ENCODE measurements at regions not wholly inside any gene's neighbourhood (a gene's known extent, or its start where the extent isn't known, plus 50 kb on each side); places are given as distances from the start of the nearest gene placed in this dataset.

GRCh38 chr12:78696267-78696666, 168.3 kb upstream of the SYT1 start:
- H2AK5ac ChIP-seq (ENCODE audit: low read depth, low read length): no peak overlapping the region
- H3K14ac ChIP-seq (replicated peaks; ENCODE audit: low read depth, low read length): no peak overlapping the region
- no peak overlapping the region for H4K91ac ChIP-seq (ENCODE audit: insufficient read depth, low read depth, low read length)
- H3K27ac ChIP-seq (ENCODE audit: insufficient read depth, low read length): no peak overlapping the region
- H3K4me1 ChIP-seq (ENCODE audit: control insufficient read depth, insufficient read depth, low read length): no peaks in the 10 kb centered on the region
- no peak overlapping the region for H2BK20ac ChIP-seq (ENCODE audit: low read depth, low read length)
- H2BK5ac ChIP-seq (ENCODE audit: low read depth, low read length, poor library complexity, severe bottlenecking): no peak overlapping the region
- H4K20me1 ChIP-seq (ENCODE audit: insufficient read depth, low read length): no peaks in the 10 kb centered on the region
- CTCF ChIA-PET: no interaction called here
- H3K4me3 ChIP-seq (ENCODE audit: insufficient read depth, low read depth, low read length): no peak overlapping the region
- no peaks in the 10 kb centered on the region for H3K36me3 ChIP-seq (ENCODE audit: control insufficient read depth, insufficient read depth, low read length)
- dilution Hi-C loops (cut with HindIII; ENCODE audit: low sequenced_read_pairs, unreplicated experiment): no loop called here
- H4K5ac ChIP-seq (ENCODE audit: low read depth, low read length): no peak overlapping the region
- intact Hi-C loops (cut with micrococcal nuclease): no loop called here
- no peaks in the 10 kb centered on the region for H3K9me1 ChIP-seq (ENCODE audit: insufficient read depth, low read length)
- no peak for DNase-seq
- in situ Hi-C loops (cut with MboI; ENCODE audit: low sequenced_read_pairs): no loop called here
- no peak overlapping the region for H2BK120ac ChIP-seq (ENCODE audit: low read depth, low read length)
- H3K27me3 ChIP-seq (ENCODE audit: control insufficient read depth, insufficient read depth, low read length): no peaks in the 10 kb centered on the region
- WGBS, 2 experiments (ENCODE audit: extremely low coverage in 2 of 2, insufficient read length in 1 of 2): no CpG with 5 or more reads among the region's 2 CpGs
- H3K9me3 ChIP-seq (ENCODE audit: control insufficient read depth, insufficient read depth, low read length): no peaks in the 10 kb centered on the region
- no peak overlapping the region for H2AFZ ChIP-seq (replicated peaks; ENCODE audit: low read length, poor library complexity)
- no peak overlapping the region for H3K4ac ChIP-seq (ENCODE audit: low read depth, low read length)
- H3K18ac ChIP-seq (ENCODE audit: low read depth, low read length): no peak overlapping the region
- no peaks in the 10 kb centered on the region for H3K79me1 ChIP-seq (ENCODE audit: low read depth in 1 of 2, low read length in 2 of 2)
- no peak overlapping the region for H3K9ac ChIP-seq (ENCODE audit: low read depth, low read length)
- H2BK15ac ChIP-seq (ENCODE audit: low read depth, low read length): no peak overlapping the region
- no peak for ATAC-seq (ENCODE audit: low read depth)
- TF ChIP-seq BHLHE40 (IDR thresholded peaks at IDR 0.05; ENCODE audit: low read depth, low read length) (no peak), MAZ (IDR thresholded peaks at IDR 0.05; ENCODE audit: borderline replicate concordance, low read depth, low read length) (no peak), CEBPB (IDR thresholded peaks at IDR 0.05; ENCODE audit: low read depth, low read length) (no peak), MXI1 (IDR thresholded peaks at IDR 0.05; ENCODE audit: borderline replicate concordance, low read depth, low read length) (no peak), ELK1 (IDR thresholded peaks at IDR 0.05; ENCODE audit: borderline replicate concordance, low read depth, low read length) (no peak), RFX5 (IDR thresholded peaks at IDR 0.05; ENCODE audit: low read depth, low read length) (no peak), SMC3 (IDR thresholded peaks at IDR 0.05; ENCODE audit: low read depth, low read length) (no peak), RCOR1 (IDR thresholded peaks at IDR 0.05; ENCODE audit: insufficient replicate concordance, low read length) (no peak), MAFK (IDR thresholded peaks at IDR 0.05; ENCODE audit: low read depth, low read length) (no peak), NFE2L2 (IDR thresholded peaks at IDR 0.05; ENCODE audit: low read depth, low read length) (no peak)
- TF ChIP-seq, protein P1, sequence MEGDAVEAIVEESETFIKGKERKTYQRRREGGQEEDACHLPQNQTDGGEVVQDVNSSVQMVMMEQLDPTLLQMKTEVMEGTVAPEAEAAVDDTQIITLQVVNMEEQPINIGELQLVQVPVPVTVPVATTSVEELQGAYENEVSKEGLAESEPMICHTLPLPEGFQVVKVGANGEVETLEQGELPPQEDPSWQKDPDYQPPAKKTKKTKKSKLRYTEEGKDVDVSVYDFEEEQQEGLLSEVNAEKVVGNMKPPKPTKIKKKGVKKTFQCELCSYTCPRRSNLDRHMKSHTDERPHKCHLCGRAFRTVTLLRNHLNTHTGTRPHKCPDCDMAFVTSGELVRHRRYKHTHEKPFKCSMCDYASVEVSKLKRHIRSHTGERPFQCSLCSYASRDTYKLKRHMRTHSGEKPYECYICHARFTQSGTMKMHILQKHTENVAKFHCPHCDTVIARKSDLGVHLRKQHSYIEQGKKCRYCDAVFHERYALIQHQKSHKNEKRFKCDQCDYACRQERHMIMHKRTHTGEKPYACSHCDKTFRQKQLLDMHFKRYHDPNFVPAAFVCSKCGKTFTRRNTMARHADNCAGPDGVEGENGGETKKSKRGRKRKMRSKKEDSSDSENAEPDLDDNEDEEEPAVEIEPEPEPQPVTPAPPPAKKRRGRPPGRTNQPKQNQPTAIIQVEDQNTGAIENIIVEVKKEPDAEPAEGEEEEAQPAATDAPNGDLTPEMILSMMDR (conservative IDR thresholded peaks at IDR 0.05; ENCODE audit: low read depth, low read length): no peak
- no peak overlapping the region for H4K8ac ChIP-seq (ENCODE audit: low read depth in 2 of 2, low read length in 2 of 2)
- no peak overlapping the region for H3K4me2 ChIP-seq (ENCODE audit: low read depth, low read length)
- BruUV-seq (replicated peaks): no TSS peak
- no peak overlapping the region for H3K56ac ChIP-seq (ENCODE audit: extremely low read depth, insufficient read depth, low read length)
- no peak overlapping the region for H3K23ac ChIP-seq (ENCODE audit: low read depth, low read length)
- POLR2A ChIA-PET (ENCODE audit: unreplicated experiment): no interaction called here
- no peak overlapping the region for H2AK9ac ChIP-seq (replicated peaks; ENCODE audit: low read depth, low read length, poor library complexity)
